Immature natural killer cell (primary cell): ENCODE measurements at regions not wholly inside any gene's neighbourhood (a gene's known extent, or its start where the extent isn't known, plus 50 kb on each side); places are given as distances from the start of the nearest gene placed in this dataset.
"Not testable (repeated sequence)": the region's sequence is repeated elsewhere in the genome, so short reads cannot be mapped to it uniquely, and the experiment has no call there.

ENCODE experiments used
- DNase-seq, 3 donors: peaks; one replicate each; pipeline ENCODE4 v3.0.0; 2022; ENCODE audit warnings: mixed read lengths in 1 of 3
- H3K27ac Mint-ChIP-seq, 6 donors: one replicate each; pipeline ENCODE4 v1.8.0; 2020; ENCODE audit warnings: mixed read lengths in 6 of 6, mild to moderate bottlenecking in 5 of 6, inconsistent platforms in 4 of 6, moderate library complexity in 3 of 6
- H3K27me3 Mint-ChIP-seq, 3 donors: one replicate each; pipeline ENCODE4 v1.8.0; 2020 to 2021; ENCODE audit warnings: low read depth in 3 of 3, mild to moderate bottlenecking in 3 of 3, mixed read lengths in 3 of 3, moderate library complexity in 3 of 3, inconsistent platforms in 1 of 3
- H3K36me3 Mint-ChIP-seq, 3 donors: one replicate each; pipeline ENCODE4 v1.8.0; 2020; ENCODE audit warnings: mixed read lengths in 3 of 3, inconsistent platforms in 2 of 3, mild to moderate bottlenecking in 2 of 3
- H3K4me1 Mint-ChIP-seq, 2 donors: one replicate each; pipeline ENCODE4 v1.8.0; 2020; ENCODE audit warnings: inconsistent platforms in 2 of 2, mild to moderate bottlenecking in 2 of 2, mixed read lengths in 2 of 2, moderate library complexity in 1 of 2
- H3K4me3 Mint-ChIP-seq, 5 donors: one replicate each; pipeline ENCODE4 v1.8.0; 2020; ENCODE audit warnings: mild to moderate bottlenecking in 5 of 5, mixed read lengths in 5 of 5, inconsistent platforms in 3 of 5, moderate library complexity in 3 of 5
- H3K9me3 Mint-ChIP-seq, 6 donors: one replicate each; pipeline ENCODE4 v1.8.0; 2020; ENCODE audit warnings: mild to moderate bottlenecking in 6 of 6, mixed read lengths in 6 of 6, inconsistent platforms in 4 of 6, moderate library complexity in 3 of 6

- peaks cover 0 to 3% (median 0%) of the 10 kb centered on the region in 6 donors for H3K9me3 Mint-ChIP-seq
- no peak overlapping the region for H3K27ac Mint-ChIP-seq
These were observed 152.6 kb upstream of the CLNK start for GRCh38 chr4:10837151-10837550.

GRCh38 chr4:10832806-10833628, 148.4 kb upstream of the CLNK start:
- no peak for DNase-seq
- Mint-ChIP-seq H3K27me3 (peaks cover 2 to 5% (median 3%) of the 10 kb centered on the region in 3 donors), H3K36me3 (no peaks in the 10 kb centered on the region), H3K9me3 (peaks cover 0 to 6% (median 0%) of the 10 kb centered on the region in 6 donors), H3K27ac (no peak overlapping the region), H3K4me3 (no peak overlapping the region), H3K4me1 (no peaks in the 10 kb centered on the region)

More at GRCh38 chr4:10837151-10837550, 152.6 kb upstream of the CLNK start:
- no peaks in the 10 kb centered on the region for H3K36me3 Mint-ChIP-seq
- H3K4me3 Mint-ChIP-seq, result no peak overlapping the region
- H3K27me3 Mint-ChIP-seq, result peaks cover 0 to 3% (median 0%) of the 10 kb centered on the region in 3 donors
- no peak for DNase-seq
- no peaks in the 10 kb centered on the region for H3K4me1 Mint-ChIP-seq

- Mint-ChIP-seq H3K27ac (no peak overlapping the region), H3K27me3 (peaks cover 3 to 5% (median 4%) of the 10 kb centered on the region in 3 donors), H3K36me3 (no peaks in the 10 kb centered on the region), H3K9me3 (peaks cover 0 to 6% (median 0%) of the 10 kb centered on the region in 6 donors), H3K4me3 (no peak overlapping the region), H3K4me1 (no peaks in the 10 kb centered on the region)
- no peak for DNase-seq
These were observed 147.3 kb upstream of the CLNK start for GRCh38 chr4:10831727-10832408.

- H3K9me3 Mint-ChIP-seq, H3K36me3 Mint-ChIP-seq, H3K27ac Mint-ChIP-seq, H3K4me3 Mint-ChIP-seq, DNase-seq, H3K4me1 Mint-ChIP-seq, H3K27me3 Mint-ChIP-seq: not testable (repeated sequence)
These were observed 144.5 kb upstream of the CLNK start for GRCh38 chr4:10828918-10829538.

GRCh38 chr4:10821826-10822225, 137.3 kb upstream of the CLNK start:
- Mint-ChIP-seq H3K36me3 (no peaks in the 10 kb centered on the region), H3K27me3 (peaks cover 0 to 2% (median 0%) of the 10 kb centered on the region in 3 donors), H3K9me3 (peaks cover 0 to 6% (median 0%) of the 10 kb centered on the region in 6 donors), H3K4me3 (no peak overlapping the region), H3K27ac (no peak overlapping the region), H3K4me1 (no peaks in the 10 kb centered on the region)
- DNase-seq, result no peak

- Mint-ChIP-seq H3K27ac (no peak overlapping the region), H3K9me3 (peaks cover 0 to 3% (median 0%) of the 10 kb centered on the region in 6 donors), H3K4me1 (no peaks in the 10 kb centered on the region), H3K36me3 (no peaks in the 10 kb centered on the region), H3K27me3 (peaks cover 0 to 4% (median 0%) of the 10 kb centered on the region in 3 donors), H3K4me3 (no peak overlapping the region)
- DNase-seq, result no peak
These were observed 132.0 kb upstream of the CLNK start for GRCh38 chr4:10816571-10816970.

- no peak overlapping the region for H3K4me3 Mint-ChIP-seq
- H3K27me3 Mint-ChIP-seq, result peaks cover 0 to 4% (median 0%) of the 10 kb centered on the region in 3 donors
- H3K9me3 Mint-ChIP-seq, result peaks cover 0 to 2% (median 0%) of the 10 kb centered on the region in 6 donors
- no peak for DNase-seq
- no peaks in the 10 kb centered on the region for H3K4me1 Mint-ChIP-seq
- H3K36me3 Mint-ChIP-seq, result peaks cover 0 to 2% (median 0%) of the 10 kb centered on the region in 3 donors
- H3K27ac Mint-ChIP-seq, result no peak overlapping the region
These were observed 127.4 kb upstream of the CLNK start for GRCh38 chr4:10811991-10812390.

- Mint-ChIP-seq H3K27me3 (peaks cover 0 to 3% (median 1%) of the 10 kb centered on the region in 3 donors), H3K27ac (no peak overlapping the region), H3K4me1 (no peaks in the 10 kb centered on the region), H3K4me3 (no peak overlapping the region), H3K36me3 (peaks cover 0 to 3% (median 0%) of the 10 kb centered on the region in 3 donors), H3K9me3 (peaks cover 0 to 3% (median 0%) of the 10 kb centered on the region in 6 donors)
- no peak for DNase-seq
These were observed 125.8 kb upstream of the CLNK start for GRCh38 chr4:10810411-10810810.

GRCh38 chr4:10809905-10810304, 125.3 kb upstream of the CLNK start:
- H3K27ac Mint-ChIP-seq, result no peak overlapping the region
- no peak for DNase-seq
- H3K4me3 Mint-ChIP-seq, result no peak overlapping the region
- peaks cover 0 to 3% (median 0%) of the 10 kb centered on the region in 6 donors for H3K9me3 Mint-ChIP-seq
- peaks cover 0 to 3% (median 1%) of the 10 kb centered on the region in 3 donors for H3K27me3 Mint-ChIP-seq
- peaks cover 0 to 3% (median 0%) of the 10 kb centered on the region in 3 donors for H3K36me3 Mint-ChIP-seq
- no peaks in the 10 kb centered on the region for H3K4me1 Mint-ChIP-seq

GRCh38 chr4:10808591-10808990, 124.0 kb upstream of the CLNK start:
- H3K9me3 Mint-ChIP-seq, result peaks cover 0 to 3% (median 0%) of the 10 kb centered on the region in 6 donors
- H3K4me3 Mint-ChIP-seq, result no peak overlapping the region
- H3K4me1 Mint-ChIP-seq, result no peaks in the 10 kb centered on the region

GRCh38 chr4:10806953-10807645, 122.5 kb upstream of the CLNK start:
- Mint-ChIP-seq H3K27me3 (peaks cover 0 to 5% (median 3%) of the 10 kb centered on the region in 3 donors), H3K4me3 (no peak overlapping the region)
- no peak for DNase-seq

More at GRCh38 chr4:10808591-10808990, 124.0 kb upstream of the CLNK start:
- Mint-ChIP-seq H3K36me3 (peaks cover 0 to 3% (median 0%) of the 10 kb centered on the region in 3 donors), H3K27ac (no peak overlapping the region), H3K27me3 (peaks cover 0 to 3% (median 3%) of the 10 kb centered on the region in 3 donors)
- no peak for DNase-seq

GRCh38 chr4:10803713-10804343, 119.3 kb upstream of the CLNK start:
- H3K9me3 Mint-ChIP-seq, result peaks cover 0 to 2% (median 0%) of the 10 kb centered on the region in 6 donors
- H3K27ac Mint-ChIP-seq, result no peak overlapping the region
- H3K4me1 Mint-ChIP-seq, result no peaks in the 10 kb centered on the region
- no peak for DNase-seq
- H3K27me3 Mint-ChIP-seq, result peaks cover 0 to 6% (median 3%) of the 10 kb centered on the region in 3 donors
- H3K36me3 Mint-ChIP-seq, result peaks cover 0 to 3% (median 0%) of the 10 kb centered on the region in 3 donors
- no peak overlapping the region for H3K4me3 Mint-ChIP-seq

More at GRCh38 chr4:10806953-10807645, 122.5 kb upstream of the CLNK start:
- peaks cover 0 to 3% (median 0%) of the 10 kb centered on the region in 6 donors for H3K9me3 Mint-ChIP-seq
- H3K27ac Mint-ChIP-seq, result no peak overlapping the region
- H3K36me3 Mint-ChIP-seq, result peaks cover 0 to 3% (median 0%) of the 10 kb centered on the region in 3 donors
- no peaks in the 10 kb centered on the region for H3K4me1 Mint-ChIP-seq

- Mint-ChIP-seq H3K27me3 (peaks cover 0 to 7% (median 4%) of the 10 kb centered on the region in 3 donors), H3K4me1 (no peaks in the 10 kb centered on the region), H3K4me3 (no peak overlapping the region), H3K9me3 (no peaks in the 10 kb centered on the region), H3K36me3 (no peaks in the 10 kb centered on the region), H3K27ac (no peak overlapping the region)
- no peak for DNase-seq
These were observed 102.8 kb upstream of the CLNK start for GRCh38 chr4:10787365-10787764.
